GM12891 (cell line): ENCODE measurements at regions not wholly inside any gene's neighbourhood (a gene's known extent, or its start where the extent isn't known, plus 50 kb on each side); places are given as distances from the start of the nearest gene placed in this dataset.

Experiments used
- DNase-seq: peaks from one replicate; pipeline ENCODE4 v3.0.0; 2011; ENCODE audit warnings: low spot score; ENCODE audit not compliant: insufficient read length
- FAIRE-seq: peaks from 2 replicates; lab custom pipeline; 2011; peaks lifted over from hg19 to GRCh38; lab: Jason Lieb, UNC
- PAX5 ChIP-seq: IDR thresholded peaks from 2 replicates; pipeline ENCODE4 v1.6.1; 2011; ENCODE audit warnings: low read length, moderate library complexity, mild to moderate bottlenecking; ENCODE audit not compliant: insufficient read depth, severe bottlenecking
- POLR2A ChIP-seq: IDR thresholded peaks from 2 replicates; pipeline ENCODE4 v1.6.1; 2011; ENCODE audit warnings: low read depth, low read length, control low read depth
- POLR2AphosphoS5 ChIP-seq: IDR thresholded peaks from 2 replicates; pipeline ENCODE4 v1.6.1; 2011; ENCODE audit warnings: low read depth, low read length, control low read depth
- POU2F2 ChIP-seq: IDR thresholded peaks from 2 replicates; pipeline ENCODE4 v1.6.1; 2011; ENCODE audit warnings: low read depth, mild to moderate bottlenecking, control low read depth, low read length, moderate library complexity
- SPI1 ChIP-seq: IDR thresholded peaks from 2 replicates; pipeline ENCODE4 v1.6.1; 2011; ENCODE audit warnings: low read depth, low read length, control low read depth
- TAF1 ChIP-seq: IDR thresholded peaks from 2 replicates; pipeline ENCODE4 v1.6.1; 2011; ENCODE audit warnings: low read depth, low read length, control low read depth

DNA sequence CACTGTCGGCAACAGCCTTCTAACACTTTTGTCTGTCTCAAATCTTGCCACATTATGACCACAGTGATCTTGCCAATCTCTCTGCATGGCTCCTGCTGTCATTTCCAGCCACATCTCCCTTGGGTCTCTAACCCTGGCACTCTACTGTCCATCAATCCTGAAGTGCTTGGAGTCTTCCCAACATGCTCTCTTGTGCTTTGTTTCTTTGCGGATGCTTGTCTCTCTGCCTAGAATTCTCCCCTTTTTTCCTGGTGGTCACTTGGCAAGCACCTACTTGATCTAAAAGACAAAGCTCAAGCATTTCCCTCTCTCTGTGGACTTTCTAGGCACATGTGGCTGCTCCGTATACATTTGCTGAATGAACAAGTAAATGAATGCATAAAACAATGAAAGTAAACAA, 290.7 kb upstream of the MAP3K7 start:
- DNase-seq (no peak), FAIRE-seq (no peak)
- no peak for TF ChIP-seq SPI1
- no peak for TF ChIP-seq POU2F2
- no peak for TF ChIP-seq PAX5
- no peak for TF ChIP-seq POLR2A
- TF ChIP-seq POLR2AphosphoS5 = no peak
- no peak for TF ChIP-seq TAF1

DNA sequence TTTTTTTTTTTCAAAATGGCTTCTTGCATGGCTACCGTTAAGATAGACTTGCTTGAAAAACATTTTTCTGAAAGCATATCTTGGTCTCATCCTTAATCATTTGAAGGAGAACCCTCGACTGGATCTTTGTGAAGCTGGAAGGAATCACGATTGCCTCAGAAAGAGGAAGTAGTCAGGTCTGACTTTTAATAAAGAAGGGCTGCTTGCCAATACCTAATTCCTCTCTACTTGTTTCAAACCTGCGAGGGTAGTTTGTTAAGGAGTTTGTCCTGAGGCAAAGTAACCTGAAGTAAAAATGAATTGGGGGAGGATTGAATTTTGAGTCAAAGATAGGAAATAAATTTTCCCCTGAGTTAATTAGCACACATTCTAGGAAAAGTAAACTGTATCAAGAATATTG, 288.1 kb upstream of the MAP3K7 start:
- FAIRE-seq (no peak), DNase-seq (no peak)
- TF ChIP-seq POLR2AphosphoS5 = no peak
- TF ChIP-seq SPI1 = no peak
- no peak for TF ChIP-seq POLR2A
- TF ChIP-seq POU2F2 = no peak
- no peak for TF ChIP-seq TAF1
- TF ChIP-seq PAX5 = no peak

GRCh38 chr6:90872981-90873380, 286.1 kb upstream of the MAP3K7 start:
- no peak for FAIRE-seq
- DNase-seq = no peak
- TF ChIP-seq TAF1 = no peak

- FAIRE-seq = no peak
- DNase-seq = no peak
- TF ChIP-seq POLR2AphosphoS5 (no peak), SPI1 (no peak), TAF1 (no peak), POU2F2 (no peak), POLR2A (no peak), PAX5 (no peak)
Measured at GRCh38 chr6:90870561-90870960, 283.7 kb upstream of the MAP3K7 start.

DNA sequence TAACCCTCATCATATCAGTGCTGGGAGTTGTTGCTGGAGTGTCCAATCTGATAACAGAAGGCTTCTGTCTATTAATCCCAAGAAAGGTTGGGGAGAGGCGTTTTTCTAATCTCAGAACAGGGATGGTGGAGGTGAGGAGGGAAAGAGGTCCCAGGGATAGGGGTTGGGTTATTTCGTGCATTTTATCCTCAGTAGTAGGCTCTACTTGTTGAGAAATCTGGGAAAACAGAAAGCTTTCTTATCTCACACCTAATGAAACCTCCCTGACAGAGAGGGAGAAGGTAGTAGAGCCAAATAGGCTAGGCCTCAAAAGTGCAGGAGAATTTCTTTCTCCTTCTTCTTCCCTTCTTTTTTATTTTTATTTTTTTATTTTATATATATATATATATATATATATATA, 281.8 kb upstream of the MAP3K7 start:
- DNase-seq (no peak), FAIRE-seq (no peak)
- no peak for TF ChIP-seq SPI1
- TF ChIP-seq POLR2AphosphoS5 = no peak
- no peak for TF ChIP-seq POU2F2
- no peak for TF ChIP-seq TAF1
- no peak for TF ChIP-seq PAX5
- no peak for TF ChIP-seq POLR2A

DNA sequence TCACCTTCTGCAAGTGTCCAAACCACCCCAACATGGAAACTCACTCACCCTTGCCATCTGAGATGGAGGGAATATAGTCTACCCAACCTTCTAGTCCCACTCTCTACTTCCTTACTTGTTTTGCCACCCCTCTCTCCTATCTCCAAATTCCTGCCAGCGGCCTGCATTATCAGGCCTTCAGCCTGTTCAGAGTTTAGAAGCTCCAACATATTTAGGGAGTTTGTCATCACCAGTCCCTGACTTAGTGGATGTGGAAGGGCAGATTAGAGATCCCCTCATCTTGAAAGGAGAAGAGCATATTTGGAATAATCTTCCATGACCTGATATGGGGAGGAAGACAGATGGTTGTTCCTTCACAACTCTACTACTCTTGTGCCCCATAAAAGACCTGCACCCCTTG, 281.4 kb upstream of the MAP3K7 start:
- no peak for DNase-seq
- TF ChIP-seq SPI1 = no peak
- TF ChIP-seq TAF1 = no peak
- no peak for TF ChIP-seq POU2F2
- no peak for TF ChIP-seq POLR2A
- no peak for TF ChIP-seq PAX5
- TF ChIP-seq POLR2AphosphoS5 = no peak
- FAIRE-seq = no peak

DNA sequence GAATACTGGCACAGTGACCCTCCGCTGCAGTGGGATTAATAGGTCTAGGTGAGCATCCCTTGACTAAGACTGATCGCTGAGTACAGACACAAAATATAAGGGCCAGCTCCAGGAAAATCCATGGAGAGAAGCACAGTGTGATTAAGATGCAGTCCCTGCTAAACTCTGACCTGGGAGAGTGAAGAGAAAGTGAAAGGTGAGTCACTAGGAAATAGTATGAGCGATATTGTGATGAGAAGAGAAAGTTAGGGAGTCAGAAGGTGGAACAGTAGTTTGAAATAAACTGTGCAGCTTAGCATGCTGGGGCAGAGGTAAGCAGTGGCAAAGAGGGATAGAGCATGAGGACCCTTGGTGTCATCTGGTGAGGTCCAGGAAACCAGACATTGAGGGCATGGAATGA, 278.6 kb upstream of the MAP3K7 start:
- no peak for DNase-seq
- no peak for FAIRE-seq
- TF ChIP-seq PAX5 (no peak), SPI1 (no peak), POLR2AphosphoS5 (no peak), POU2F2 (no peak), TAF1 (no peak), POLR2A (no peak)

DNA sequence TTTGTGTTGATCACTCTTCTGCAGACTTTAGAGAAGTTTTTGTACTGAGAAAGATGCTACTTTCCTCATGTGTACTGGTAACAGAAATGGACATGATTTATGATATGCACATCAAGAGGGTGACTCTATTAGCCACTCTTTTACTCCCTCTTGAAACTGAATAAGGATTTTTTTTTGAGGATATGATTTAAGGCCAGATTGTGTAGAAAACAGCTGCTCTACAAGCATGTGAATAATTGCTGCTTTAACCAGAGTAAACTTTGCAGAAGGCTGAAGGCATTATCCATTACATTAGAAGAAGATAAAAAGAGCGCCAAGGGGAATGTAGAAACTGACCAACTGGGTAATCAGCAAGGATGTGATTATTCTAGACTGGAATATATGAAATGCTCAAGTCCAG, 276.2 kb upstream of the MAP3K7 start:
- DNase-seq (no peak), FAIRE-seq (no peak)
- TF ChIP-seq TAF1 (no peak), PAX5 (no peak), POU2F2 (no peak), POLR2A (no peak), SPI1 (no peak), POLR2AphosphoS5 (no peak)

GRCh38 chr6:90860822-90861601, 274.1 kb upstream of the MAP3K7 start:
- DNase-seq (no peak), FAIRE-seq (no peak)
- no peak for TF ChIP-seq POLR2A
- no peak for TF ChIP-seq SPI1
- no peak for TF ChIP-seq PAX5
- TF ChIP-seq POLR2AphosphoS5 = no peak
- no peak for TF ChIP-seq TAF1
- no peak for TF ChIP-seq POU2F2

- DNase-seq (no peak), FAIRE-seq (no peak)
- TF ChIP-seq POLR2AphosphoS5 = no peak
- TF ChIP-seq POU2F2 = no peak
- TF ChIP-seq TAF1 = no peak
- no peak for TF ChIP-seq PAX5
- no peak for TF ChIP-seq SPI1
- no peak for TF ChIP-seq POLR2A
Measured at GRCh38 chr6:90859612-90860011, 272.7 kb upstream of the MAP3K7 start.
